BJ (cell line): ENCODE measurements at regions not wholly inside any gene's neighbourhood (a gene's known extent, or its start where the extent isn't known, plus 50 kb on each side); places are given as distances from the start of the nearest gene placed in this dataset.

Experiments used
- CTCF ChIA-PET: fragments of 350-600 bp; formaldehyde crosslinking; extraction: SDS; loops from one replicate; lab custom pipeline; 2021; ENCODE audit warnings: antibody characterized with exemption, inconsistent platforms; lab: Yijun Ruan, JAX
- POLR2A ChIA-PET: fragments of 300-600 bp; sonication (Branson Sonifier 250); formaldehyde crosslinking; extraction: SDS; loops from one replicate; lab custom pipeline; 2021; ENCODE audit warnings: antibody characterized with exemption; lab: Charles Lee
- DNase-seq: peaks from one replicate; pipeline ENCODE4 v3.0.0-alpha.2; 2011; ENCODE audit warnings: low read depth
- H3K27me3 ChIP-seq: 2 replicates; pipeline ENCODE4 v1.6.0; 2011; ENCODE audit warnings: low read length; ENCODE audit not compliant: control insufficient read depth, insufficient read depth
- H3K36me3 ChIP-seq: 2 replicates; pipeline ENCODE4 v1.5.1; 2011; ENCODE audit warnings: low read length; ENCODE audit not compliant: control insufficient read depth, insufficient read depth
- H3K4me3 ChIP-seq: 2 replicates; pipeline ENCODE4 v1.5.1; 2011; ENCODE audit warnings: low read depth, mild to moderate bottlenecking, control low read depth, low read length
- TF ChIP-seq, protein P1 (sequence below): IDR thresholded peaks from 2 replicates; pipeline ENCODE4 v1.5.1; 2011; ENCODE audit warnings: low read depth, mild to moderate bottlenecking, control low read depth, inconsistent platforms, low read length, moderate library complexity; ENCODE audit not compliant: insufficient read depth

DNA sequence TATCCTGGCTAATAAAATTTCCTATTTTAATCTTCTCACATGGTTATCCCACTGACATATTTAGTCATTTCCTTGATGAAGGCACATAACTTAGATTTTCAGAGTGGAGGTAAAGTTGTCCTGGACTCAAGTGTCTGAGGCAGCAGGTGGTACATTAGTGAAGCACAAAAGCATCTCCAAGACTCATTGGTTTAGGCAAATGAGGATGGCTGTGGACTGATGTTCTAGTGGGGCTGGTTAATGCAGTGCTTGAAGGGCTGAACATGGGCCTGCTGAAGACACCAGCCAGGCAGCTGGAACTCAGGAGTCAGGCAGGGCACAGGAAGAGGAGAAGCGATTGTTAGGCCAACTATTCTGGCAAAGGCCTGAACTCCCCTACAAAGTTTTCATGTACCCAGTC, 76.3 kb upstream of the SESN3 start:
- POLR2A ChIA-PET: no interaction called here
- Histone ChIP-seq H3K27me3 (no peaks in the 10 kb centered on the region), H3K36me3 (no peaks in the 10 kb centered on the region), H3K4me3 (no peak overlapping the region)
- DNase-seq: no peak
- CTCF ChIA-PET: no interaction called here
- TF ChIP-seq, protein P1, sequence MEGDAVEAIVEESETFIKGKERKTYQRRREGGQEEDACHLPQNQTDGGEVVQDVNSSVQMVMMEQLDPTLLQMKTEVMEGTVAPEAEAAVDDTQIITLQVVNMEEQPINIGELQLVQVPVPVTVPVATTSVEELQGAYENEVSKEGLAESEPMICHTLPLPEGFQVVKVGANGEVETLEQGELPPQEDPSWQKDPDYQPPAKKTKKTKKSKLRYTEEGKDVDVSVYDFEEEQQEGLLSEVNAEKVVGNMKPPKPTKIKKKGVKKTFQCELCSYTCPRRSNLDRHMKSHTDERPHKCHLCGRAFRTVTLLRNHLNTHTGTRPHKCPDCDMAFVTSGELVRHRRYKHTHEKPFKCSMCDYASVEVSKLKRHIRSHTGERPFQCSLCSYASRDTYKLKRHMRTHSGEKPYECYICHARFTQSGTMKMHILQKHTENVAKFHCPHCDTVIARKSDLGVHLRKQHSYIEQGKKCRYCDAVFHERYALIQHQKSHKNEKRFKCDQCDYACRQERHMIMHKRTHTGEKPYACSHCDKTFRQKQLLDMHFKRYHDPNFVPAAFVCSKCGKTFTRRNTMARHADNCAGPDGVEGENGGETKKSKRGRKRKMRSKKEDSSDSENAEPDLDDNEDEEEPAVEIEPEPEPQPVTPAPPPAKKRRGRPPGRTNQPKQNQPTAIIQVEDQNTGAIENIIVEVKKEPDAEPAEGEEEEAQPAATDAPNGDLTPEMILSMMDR: no peak

DNA sequence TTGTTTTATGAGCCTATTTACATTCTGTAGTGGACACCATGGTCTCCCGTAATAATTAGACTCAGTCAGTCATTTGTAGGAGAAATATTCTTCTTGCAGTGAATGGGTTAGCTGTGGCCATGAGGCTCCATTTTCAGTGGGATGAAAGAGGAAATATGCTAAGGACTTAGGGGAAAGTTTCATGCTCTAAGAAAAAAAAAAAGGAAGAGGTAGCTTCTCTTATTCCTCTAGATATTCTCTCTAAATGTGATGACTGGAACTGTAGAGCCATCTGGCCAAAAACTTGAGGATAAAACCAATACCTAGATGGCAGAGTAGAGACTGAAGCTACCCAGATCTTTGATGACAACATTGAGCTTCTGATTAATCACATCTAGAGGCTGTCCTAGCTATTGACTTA, 75.8 kb upstream of the SESN3 start:
- ChIA-PET POLR2A (no interaction called here), CTCF (no interaction called here)
- TF ChIP-seq, protein P1: no peak
- Histone ChIP-seq H3K36me3 (no peaks in the 10 kb centered on the region), H3K4me3 (no peak overlapping the region), H3K27me3 (no peaks in the 10 kb centered on the region)
- DNase-seq: no peak

DNA sequence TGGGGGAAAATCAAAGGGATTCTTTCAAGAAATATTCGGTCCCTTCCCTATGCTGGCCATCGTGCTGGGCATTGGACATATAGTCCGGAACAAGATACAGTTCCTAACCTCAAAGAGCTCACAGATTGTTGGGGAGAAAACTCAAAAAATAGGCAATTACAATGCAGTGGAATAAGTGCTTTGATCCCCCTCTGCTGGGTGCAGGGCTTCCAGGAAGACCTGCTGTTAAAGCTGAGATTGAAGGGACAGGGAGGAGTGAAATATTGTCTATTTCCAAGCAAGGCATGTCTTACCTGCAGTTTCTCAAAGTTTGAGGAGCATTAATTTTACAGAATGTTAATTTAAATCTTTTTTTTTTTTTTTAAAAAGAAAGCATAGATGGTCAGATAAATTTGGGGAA, 75.1 kb upstream of the SESN3 start:
- H3K36me3 ChIP-seq: no peaks in the 10 kb centered on the region
- no peak for DNase-seq
- no peak overlapping the region for H3K4me3 ChIP-seq
- TF ChIP-seq, protein P1: no peak
- POLR2A ChIA-PET: no interaction called here
- H3K27me3 ChIP-seq: no peaks in the 10 kb centered on the region
- CTCF ChIA-PET: interaction anchor here (1.0 kb wide), 1 partner anchor 9 kb away, joined by 4 read pairs; no protein-coding TSS in a partner anchor

DNA sequence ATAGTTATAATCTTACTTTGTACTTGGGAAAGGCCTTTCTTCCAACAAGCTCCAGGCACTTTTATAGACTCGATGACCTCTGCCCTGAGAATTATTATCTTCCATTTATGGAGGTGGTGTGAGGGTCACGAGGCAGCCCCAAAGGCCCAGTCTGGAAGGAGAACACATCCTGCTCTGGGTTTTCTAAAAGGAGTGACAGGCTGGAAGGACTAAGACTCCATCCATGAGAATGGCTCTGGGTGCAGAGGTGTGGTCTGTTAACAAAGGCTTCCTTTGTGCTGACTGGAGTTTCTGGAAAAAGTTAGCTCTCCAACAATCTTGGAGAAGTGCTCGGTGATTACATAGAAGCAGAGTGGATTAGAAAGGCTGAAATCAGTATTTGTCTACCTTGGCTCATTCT, 74.7 kb upstream of the SESN3 start:
- no peak for DNase-seq
- Histone ChIP-seq H3K27me3 (no peaks in the 10 kb centered on the region), H3K4me3 (no peak overlapping the region), H3K36me3 (no peaks in the 10 kb centered on the region)
- CTCF ChIA-PET: interaction anchor here (1.0 kb wide), 1 partner anchor 9 kb away, joined by 4 read pairs; no protein-coding TSS in a partner anchor
- POLR2A ChIA-PET: no interaction called here
- TF ChIP-seq, protein P1: no peak

DNA sequence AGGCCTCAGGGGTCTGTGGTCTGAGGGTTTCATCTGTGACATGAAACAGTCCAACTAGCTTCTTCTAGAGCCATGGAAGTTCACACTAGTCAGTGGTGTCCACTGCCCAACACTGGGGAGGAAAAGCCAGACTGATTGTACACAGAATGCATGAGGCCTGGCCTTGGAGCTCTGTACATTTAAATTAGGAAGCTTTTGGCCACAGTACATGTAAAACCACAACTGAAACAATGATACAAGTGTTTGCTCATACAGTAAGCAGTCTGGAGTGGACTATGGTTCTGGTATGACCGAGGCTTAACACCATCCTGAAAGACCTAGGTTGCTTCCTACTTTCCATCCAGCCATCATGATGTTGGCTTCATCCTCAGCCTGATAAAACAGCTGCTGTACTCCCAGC, 73.8 kb upstream of the SESN3 start:
- ChIA-PET POLR2A (no interaction called here), CTCF (no interaction called here)
- H3K4me3 ChIP-seq: no peak overlapping the region
- H3K36me3 ChIP-seq: no peaks in the 10 kb centered on the region
- TF ChIP-seq, protein P1: no peak
- H3K27me3 ChIP-seq: no peaks in the 10 kb centered on the region; the same call in 1 of the 2 replicates
- DNase-seq: no peak
